ENCODE measurements at regions not wholly inside any gene's neighbourhood (a gene's known extent, or its start where the extent isn't known, plus 50 kb on each side); places are given as distances from the start of the nearest gene placed in this dataset.
"Not testable (repeated sequence)": the region's sequence is repeated elsewhere in the genome, so short reads cannot be mapped to it uniquely, and the experiment has no call there.

- no peak for DNase-seq (ENCODE audit: low read depth)
These were observed 1366.3 kb downstream of the OLFM4 start for GRCh38 chr13:54394908-54395307.

- no peak for DNase-seq (ENCODE audit: low read depth)
These were observed 1373.9 kb downstream of the OLFM4 start for GRCh38 chr13:54402495-54402894.

GRCh38 chr13:54415753-54416366, 1387.2 kb downstream of the OLFM4 start:
- DNase-seq (ENCODE audit: low read depth) = no peak

GRCh38 chr13:54422946-54423345, 1394.3 kb downstream of the OLFM4 start:
- DNase-seq (ENCODE audit: low read depth) = not testable (repeated sequence)

- DNase-seq (ENCODE audit: low read depth) = no peak
These were observed 1395.7 kb downstream of the OLFM4 start for GRCh38 chr13:54424344-54424743.

- no peak for DNase-seq (ENCODE audit: low read depth)
These were observed 1405.0 kb downstream of the OLFM4 start for GRCh38 chr13:54433493-54434206.

- not testable (repeated sequence) for DNase-seq (ENCODE audit: low read depth)
These were observed 1412.3 kb downstream of the OLFM4 start for GRCh38 chr13:54440853-54441400.

- no peak for DNase-seq (ENCODE audit: low read depth)
These were observed 1416.8 kb downstream of the OLFM4 start for GRCh38 chr13:54445453-54445852.

GRCh38 chr13:54445865-54446264, 1417.3 kb downstream of the OLFM4 start:
- DNase-seq (ENCODE audit: low read depth) = no peak

GRCh38 chr13:54449922-54450321, 1421.3 kb downstream of the OLFM4 start:
- DNase-seq (ENCODE audit: low read depth) = no peak

- DNase-seq (ENCODE audit: low read depth) = no peak
These were observed 1455.6 kb downstream of the OLFM4 start for GRCh38 chr13:54484166-54484565.

GRCh38 chr13:54486421-54487166, 1458.0 kb downstream of the OLFM4 start:
- no peak for DNase-seq (ENCODE audit: low read depth)

- DNase-seq (ENCODE audit: low read depth) = no peak
These were observed 1460.7 kb downstream of the OLFM4 start for GRCh38 chr13:54489359-54489758.

GRCh38 chr13:54492995-54493394, 1464.4 kb downstream of the OLFM4 start:
- DNase-seq (ENCODE audit: low read depth) = no peak

GRCh38 chr13:54511366-54511765, 1482.8 kb downstream of the OLFM4 start:
- no peak for DNase-seq (ENCODE audit: low read depth)

GRCh38 chr13:54513254-54513653, 1484.6 kb downstream of the OLFM4 start:
- DNase-seq (ENCODE audit: low read depth) = no peak

GRCh38 chr13:54536112-54536511, 1507.5 kb downstream of the OLFM4 start:
- no peak for DNase-seq (ENCODE audit: low read depth)

GRCh38 chr13:54563286-54563685, 1534.7 kb downstream of the OLFM4 start:
- DNase-seq (ENCODE audit: low read depth) = no peak

- DNase-seq (ENCODE audit: low read depth) = not testable (repeated sequence)
These were observed 1543.4 kb downstream of the OLFM4 start for GRCh38 chr13:54572037-54572436.

- no peak for DNase-seq (ENCODE audit: low read depth)
These were observed 1544.6 kb downstream of the OLFM4 start for GRCh38 chr13:54573186-54573585.

GRCh38 chr13:54574791-54575190, 1546.2 kb downstream of the OLFM4 start:
- no peak for DNase-seq (ENCODE audit: low read depth)

- no peak for DNase-seq (ENCODE audit: low read depth)
These were observed 1562.9 kb downstream of the OLFM4 start for GRCh38 chr13:54591540-54591939.

GRCh38 chr13:54592201-54592600, 1563.6 kb downstream of the OLFM4 start:
- DNase-seq (ENCODE audit: low read depth) = no peak

Measured in activated gamma-delta T cell treated with anti-CD3 and anti-CD28 coated beads, Interleukin-2, amount 50 U/mL, for 16 hours (primary cell).